HCT116 (cell line): ENCODE measurements at regions not wholly inside any gene's neighbourhood (a gene's known extent, or its start where the extent isn't known, plus 50 kb on each side); places are given as distances from the start of the nearest gene placed in this dataset.

Experiments used
- ATAC-seq: fragments of 200-7000 bp; cut with Tn5 transposase; 2 replicates; pipeline ENCODE4 v1.9.1; 2020; ENCODE audit warnings: mild to moderate bottlenecking, moderate library complexity
- BruUV-seq: library from RNA; stranded (reverse); fragments of 400-500 nt; replicated peaks from 2 replicates; lab custom pipeline; 2021; lab: Mats Ljungman, UMichigan
- CTCF ChIA-PET: fragments of 300-600 bp; sonication (Branson Sonifier 250); formaldehyde crosslinking; loops from one replicate; lab custom pipeline; 2021; ENCODE audit warnings: antibody characterized with exemption; lab: Charles Lee
- POLR2A ChIA-PET: fragments of 300-600, 350-600 bp; sonication (Branson Sonifier 250); formaldehyde crosslinking; loops from one replicate; lab custom pipeline; 2021; ENCODE audit warnings: antibody characterized with exemption; lab: Charles Lee
- RAD21 ChIA-PET, 2 experiments: fragments of 300-600 bp; sonication (Branson Sonifier 250); formaldehyde crosslinking; loops; one replicate each; lab custom pipeline; 2023; ENCODE audit warnings: low total read pairs in 2 of 2; ENCODE audit not compliant: uncharacterized antibody in 2 of 2, unreplicated experiment in 2 of 2, low non-redundant PET in 1 of 2; lab: Charles Lee
- DNase-seq: peaks from one replicate; pipeline ENCODE4 v3.0.0-alpha.2; 2010; ENCODE audit warnings: low read depth, low spot score
- H2AFZ ChIP-seq: fragments of 200-600 bp; shearing (Covaris generic), sonication (generic); 2 replicates; pipeline ENCODE4 v1.6.1; 2017; ENCODE audit warnings: low read depth, mixed run types, mixed read lengths, antibody characterized with exemption, low read length; ENCODE audit not compliant: poor library complexity, severe bottlenecking
- H3K27ac ChIP-seq: 2 replicates; pipeline ENCODE4 v1.5.1; 2012; ENCODE audit warnings: low read depth, low read length
- H3K27me3 ChIP-seq: fragments of 200-600 bp; sonication (generic); 2 replicates; pipeline ENCODE4 v1.6.1; 2016; ENCODE audit warnings: mixed run types, low read length, mixed read lengths; ENCODE audit not compliant: insufficient read depth
- H3K36me3 ChIP-seq, 2 experiments: fragments of 200-500 bp in 1 of 2; fragments of 200-600 bp in 1 of 2; sonication (Bioruptor generic) in 1 of 2; sonication (generic) in 1 of 2; 2 replicates each; pipeline versions ENCODE4 v1.5.1 to v1.6.1; 2014 to 2016; ENCODE audit warnings: low read length in 2 of 2, inconsistent platforms in 1 of 2, mixed read lengths in 1 of 2, mixed run types in 1 of 2; ENCODE audit not compliant: insufficient read depth in 2 of 2, control insufficient read depth in 1 of 2
- H3K4me1 ChIP-seq, 2 experiments: fragments of 200-600 bp in 1 of 2; sonication (generic) in 1 of 2; 2 replicates each; pipeline versions ENCODE4 v1.5.1 to v1.6.1; 2012 to 2017; ENCODE audit warnings: low read length in 2 of 2, inconsistent platforms in 1 of 2, mild to moderate bottlenecking in 1 of 2, mixed read lengths in 1 of 2, mixed run types in 1 of 2, moderate library complexity in 1 of 2; ENCODE audit not compliant: insufficient read depth in 2 of 2, control insufficient read depth in 1 of 2
- H3K4me2 ChIP-seq: fragments of 200-600 bp; sonication (generic); 2 replicates; pipeline ENCODE4 v1.6.1; 2017; ENCODE audit warnings: mixed run types, low read length, mixed read lengths
- H3K4me3 ChIP-seq, 2 experiments: fragments of 200-600 bp in 1 of 2; sonication (generic) in 1 of 2; replicated peaks in 1 of 2; 2 replicates each; pipeline ENCODE4 v1.5.1; 2011 to 2016; ENCODE audit warnings: low read length in 2 of 2, control low read depth in 1 of 2, low read depth in 1 of 2, mild to moderate bottlenecking in 1 of 2, mixed read lengths in 1 of 2, mixed run types in 1 of 2
- H3K79me2 ChIP-seq: fragments of 200-600 bp; sonication (generic); 2 replicates; pipeline ENCODE4 v1.6.1; 2017; ENCODE audit warnings: mild to moderate bottlenecking, mixed run types, low read length, moderate library complexity, mixed read lengths; ENCODE audit not compliant: insufficient read depth
- H3K9ac ChIP-seq: fragments of 200-600 bp; sonication (generic); 2 replicates; pipeline ENCODE4 v1.6.1; 2016; ENCODE audit warnings: low read length, mixed read lengths
- H3K9me2 ChIP-seq: fragments of 200-600 bp; sonication (generic), shearing (Covaris generic); 2 replicates; pipeline ENCODE4 v1.6.1; 2017; ENCODE audit warnings: mixed run types, mild to moderate bottlenecking, moderate library complexity; ENCODE audit not compliant: insufficient read depth
- H3K9me3 ChIP-seq, 2 experiments: fragments of 200-500 bp in 1 of 2; fragments of 200-600 bp in 1 of 2; sonication (Bioruptor generic) in 1 of 2; sonication (generic) in 1 of 2; 2 replicates each; pipeline ENCODE4 v1.6.1; 2014 to 2017; ENCODE audit warnings: low read length in 2 of 2, mixed read lengths in 2 of 2, inconsistent platforms in 1 of 2, low read depth in 1 of 2, mild to moderate bottlenecking in 1 of 2, mixed run types in 1 of 2, moderate library complexity in 1 of 2; ENCODE audit not compliant: control insufficient read depth in 1 of 2, insufficient read depth in 1 of 2
- H4K20me1 ChIP-seq: fragments of 200-600 bp; sonication (generic), shearing (Covaris generic); 2 replicates; pipeline ENCODE4 v1.6.1; 2017; ENCODE audit warnings: mixed run types, mild to moderate bottlenecking, moderate library complexity; ENCODE audit not compliant: insufficient read depth
- ATF3 ChIP-seq: IDR thresholded peaks from 2 replicates; pipeline ENCODE4 v1.6.1; 2012
- CBX3 ChIP-seq: IDR thresholded peaks from 2 replicates; pipeline ENCODE4 v1.6.1; 2012; ENCODE audit warnings: low read depth
- CEBPB ChIP-seq: IDR thresholded peaks from 2 replicates; pipeline ENCODE4 v1.6.1; 2012; ENCODE audit warnings: low read depth
- EGR1 ChIP-seq: IDR thresholded peaks from 2 replicates; pipeline ENCODE4 v1.6.1; 2012; ENCODE audit warnings: low read depth
- EZH2phosphoT487 ChIP-seq: fragments of 200-600 bp; IDR thresholded peaks from 2 replicates; pipeline ENCODE4 v1.6.1; 2018; ENCODE audit warnings: antibody characterized with exemption, borderline replicate concordance
- JUND ChIP-seq: IDR thresholded peaks from 2 replicates; pipeline ENCODE4 v1.6.1; 2012
- POLR2AphosphoS5 ChIP-seq: IDR thresholded peaks from 2 replicates; pipeline ENCODE4 v1.6.1; 2011; ENCODE audit warnings: mild to moderate bottlenecking, low read depth, low read length, moderate library complexity
- REST ChIP-seq: IDR thresholded peaks from 2 replicates; pipeline ENCODE4 v1.6.1; 2012; ENCODE audit warnings: low read depth
- TCF7L2 ChIP-seq: IDR thresholded peaks from 2 replicates; pipeline ENCODE4 v1.7.0; 2011; ENCODE audit warnings: borderline replicate concordance, inconsistent platforms; ENCODE audit not compliant: insufficient read depth, insufficient read length; ENCODE audit errors: extremely low read depth
- YY1 ChIP-seq: IDR thresholded peaks from 2 replicates; pipeline ENCODE4 v1.6.1; 2011; ENCODE audit warnings: low read length, low read depth, moderate library complexity, mild to moderate bottlenecking; ENCODE audit not compliant: insufficient replicate concordance; ENCODE audit errors: extremely low read depth
- ZBTB33 ChIP-seq: IDR thresholded peaks from 2 replicates; pipeline ENCODE4 v1.6.1; 2011; ENCODE audit warnings: mild to moderate bottlenecking, low read length, moderate library complexity; ENCODE audit not compliant: insufficient replicate concordance; ENCODE audit errors: extremely low read depth
- ZNF274 ChIP-seq: fragments of 200-500 bp; sonication (Bioruptor generic); IDR thresholded peaks from 2 replicates; pipeline ENCODE4 v1.6.1; 2014; ENCODE audit warnings: mild to moderate bottlenecking, low read depth, low read length, inconsistent platforms
- intact Hi-C: fragments of 100-400 bp; cut with micrococcal nuclease; formaldehyde crosslinking; loops from 2 replicates; pipeline ENCODE4 v1.10.0; 2022

- no peak for DNase-seq
Observed at GRCh38 chr15:77837649-77838025, 204.9 kb upstream of the LINGO1 start.

More at GRCh38 chr15:77837649-77838025, 204.9 kb upstream of the LINGO1 start:
- RAD21 ChIA-PET = no interaction called here
- BruUV-seq = no TSS peak
- H2AFZ ChIP-seq = no peak overlapping the region
- H3K4me2 ChIP-seq = no peak overlapping the region
- H3K4me3 ChIP-seq = no peak overlapping the region
- H3K9me2 ChIP-seq = no peaks in the 10 kb centered on the region
- no peaks in the 10 kb centered on the region for H4K20me1 ChIP-seq
- no peaks in the 10 kb centered on the region for H3K36me3 ChIP-seq
- H3K27ac ChIP-seq = no peak overlapping the region
- intact Hi-C loops = no loop called here
- no peaks in the 10 kb centered on the region for H3K4me1 ChIP-seq
- POLR2A ChIA-PET = no interaction called here
- no peaks in the 10 kb centered on the region for H3K9me3 ChIP-seq
- TF ChIP-seq JUND = no peak
- no peak for TF ChIP-seq ZNF274
- no peak for TF ChIP-seq POLR2AphosphoS5
- no peak for TF ChIP-seq YY1
- TF ChIP-seq TCF7L2 = no peak
- TF ChIP-seq REST = no peak
- TF ChIP-seq ATF3 = no peak
- TF ChIP-seq EGR1 = no peak
- no peak for TF ChIP-seq CBX3
- TF ChIP-seq ZBTB33 = no peak
- TF ChIP-seq CEBPB = no peak
- no peak for TF ChIP-seq EZH2phosphoT487
- H3K79me2 ChIP-seq = no peaks in the 10 kb centered on the region
- CTCF ChIA-PET = interaction anchor here (0.8 to 1.2 kb wide), 2 partner anchors 33 to 63 kb away, joined by 3 read pairs; no protein-coding TSS in a partner anchor
- H3K27me3 ChIP-seq = peaks cover 41% of the 10 kb centered on the region
- H3K9ac ChIP-seq = no peak overlapping the region
- ATAC-seq = no peak
